NCI-H748 (cell line): ENCODE measurements at regions not wholly inside any gene's neighbourhood (a gene's known extent, or its start where the extent isn't known, plus 50 kb on each side); places are given as distances from the start of the nearest gene placed in this dataset.
A peak's percentile ranks its signal among the peaks of the same experiment; 100 is the strongest.

ENCODE experiments used
- DNase-seq: peaks from one replicate; lab custom pipeline; 2025; ENCODE audit not compliant: unreplicated experiment; lab: John Stamatoyannopoulos, UW

DNA sequence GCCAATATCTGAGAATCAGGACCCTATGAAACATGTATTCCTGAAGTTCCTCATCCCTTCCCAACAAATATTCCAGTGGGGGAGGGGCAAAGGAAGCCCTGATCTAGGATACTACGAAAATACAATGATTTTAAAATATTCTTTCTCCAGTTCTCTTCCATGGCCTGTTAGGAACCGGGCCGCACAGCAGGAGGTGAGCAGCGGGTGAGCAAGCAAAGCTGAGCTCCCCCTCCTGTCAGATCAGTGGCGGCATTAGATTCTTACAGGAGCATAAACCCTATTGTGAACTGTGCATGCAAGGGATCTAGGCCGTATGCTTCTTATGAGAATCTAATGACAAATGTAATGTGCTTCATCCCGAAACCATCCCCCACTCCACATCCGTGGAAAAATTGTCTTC, 370.8 kb downstream of the WDR11 start:
- no peak for DNase-seq

DNA sequence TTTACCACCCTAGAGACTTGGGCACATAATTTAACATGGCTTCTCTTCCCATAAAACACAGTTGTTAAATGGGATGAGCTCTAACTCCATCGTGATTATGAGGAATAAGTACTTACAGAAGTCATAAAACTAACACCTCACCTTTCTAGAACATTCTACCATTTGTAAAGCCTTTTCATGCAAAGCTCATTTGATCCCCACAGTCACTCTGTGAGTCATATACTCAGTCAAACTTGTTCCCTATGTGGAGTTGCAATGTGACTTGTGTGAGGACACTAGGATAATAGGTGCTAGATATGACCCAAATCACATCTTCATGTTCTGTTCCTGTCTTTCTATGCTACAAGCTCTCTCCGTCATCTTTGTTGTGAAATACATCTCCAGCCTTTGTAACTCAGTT, 371.7 kb downstream of the WDR11 start:
- no peak for DNase-seq

DNA sequence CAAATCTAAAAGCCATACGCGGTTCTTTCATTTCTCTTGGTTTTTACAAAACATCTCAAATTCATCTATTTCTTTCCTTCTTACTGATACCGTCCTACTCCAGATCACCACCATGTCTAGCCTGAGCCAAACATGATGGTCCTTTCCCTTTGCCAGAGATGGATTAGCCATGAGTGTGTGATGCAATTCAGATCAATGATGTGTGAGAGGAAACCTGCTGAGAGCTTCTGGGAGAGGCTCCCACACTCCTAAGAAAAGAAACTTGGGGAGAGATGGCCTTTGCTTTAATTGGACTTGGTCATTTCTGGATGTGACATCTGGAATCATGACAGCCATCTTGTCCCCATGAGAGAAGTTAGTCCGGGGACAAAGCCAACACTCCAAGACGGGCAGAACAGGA, 367.2 kb downstream of the FGFR2 start:
- no peak for DNase-seq

DNA sequence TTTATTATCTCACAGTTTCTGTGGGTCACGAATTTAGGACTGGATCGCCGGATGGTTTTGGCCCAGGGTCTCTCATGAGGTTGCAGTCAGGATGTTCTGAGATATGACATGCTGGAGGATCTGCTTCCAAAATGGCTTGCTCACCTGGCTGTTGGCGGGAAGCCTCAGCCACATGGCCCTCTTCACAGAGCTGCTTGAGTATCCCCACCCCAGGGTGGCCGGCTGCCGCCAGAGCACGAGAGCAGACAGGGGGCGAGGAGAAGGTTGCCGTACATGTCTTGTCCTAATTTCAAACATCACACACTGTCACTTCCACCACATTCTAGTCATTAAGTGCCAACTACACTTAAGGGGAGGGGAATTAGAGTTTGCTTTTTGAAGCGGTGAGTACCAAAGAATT, 365.8 kb downstream of the FGFR2 start:
- DNase-seq: no peak

- no peak for DNase-seq
These were observed 362.6 kb downstream of the FGFR2 start for GRCh38 chr10:121235692-121236091.

- DNase-seq: no peak
These were observed 361.6 kb downstream of the FGFR2 start for GRCh38 chr10:121236621-121237020.

- DNase-seq: no peak
These were observed 360.5 kb downstream of the FGFR2 start for GRCh38 chr10:121237718-121238117.

DNA sequence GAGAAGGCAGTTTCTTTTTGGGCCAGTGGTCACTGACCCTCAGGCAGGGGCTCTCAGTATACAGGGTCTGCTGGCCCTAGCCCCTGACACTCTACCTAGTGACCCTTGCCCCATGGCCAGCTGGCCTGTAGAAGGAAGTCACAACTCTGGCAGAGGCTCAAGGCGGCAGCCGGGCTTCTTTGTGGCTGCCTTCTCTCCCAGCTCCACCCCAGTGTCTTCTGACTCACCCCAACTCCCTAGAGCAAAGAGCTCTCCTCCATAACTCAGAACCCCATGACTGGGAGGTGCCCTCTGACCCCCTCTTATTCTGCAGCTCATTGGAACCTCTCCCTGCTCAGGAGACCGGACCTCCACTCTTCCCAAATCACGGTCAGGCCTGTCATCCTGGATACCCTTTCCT, 358.2 kb downstream of the FGFR2 start:
- DNase-seq: no peak

DNA sequence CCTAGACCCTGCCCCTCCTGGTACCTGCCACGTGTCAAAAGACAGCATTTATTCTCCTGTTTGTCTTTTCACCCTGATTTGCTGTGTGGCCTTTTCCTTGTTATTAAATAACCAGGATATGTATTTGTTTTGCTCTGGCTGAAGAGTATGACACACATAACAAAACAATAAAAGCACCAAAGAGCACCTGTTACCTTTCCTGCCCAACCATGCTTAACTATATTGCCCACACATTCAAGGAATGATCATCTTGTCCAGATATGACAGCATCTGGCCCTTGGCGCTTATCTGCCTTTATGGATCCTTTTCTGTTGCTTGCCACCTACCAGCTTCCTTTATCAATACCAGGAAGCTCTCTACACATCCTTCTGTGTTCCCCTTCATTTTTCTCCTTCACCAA, 357.7 kb downstream of the FGFR2 start:
- no peak for DNase-seq

DNA sequence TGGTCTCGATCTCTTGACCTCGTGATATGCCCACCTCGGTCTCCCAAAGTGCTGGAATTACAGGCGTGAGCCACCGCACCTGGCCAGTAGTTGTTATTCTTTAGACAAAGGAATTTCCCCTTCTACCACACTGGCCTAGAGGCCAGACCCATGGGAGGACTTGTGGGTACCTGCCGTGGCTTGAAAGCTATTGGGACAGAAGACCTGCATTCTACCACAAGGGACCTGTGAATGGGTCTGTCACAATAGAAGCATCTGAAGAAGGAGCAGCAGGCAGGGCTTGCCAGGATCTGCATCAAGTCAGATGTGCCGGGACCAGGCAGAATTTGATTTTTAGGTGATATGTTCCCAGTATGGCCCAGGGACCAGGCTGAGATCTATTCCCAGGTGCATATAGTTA, 356.9 kb downstream of the FGFR2 start:
- DNase-seq: no peak

- DNase-seq: no peak
These were observed 355.3 kb downstream of the FGFR2 start for GRCh38 chr10:121242741-121243608.

DNA sequence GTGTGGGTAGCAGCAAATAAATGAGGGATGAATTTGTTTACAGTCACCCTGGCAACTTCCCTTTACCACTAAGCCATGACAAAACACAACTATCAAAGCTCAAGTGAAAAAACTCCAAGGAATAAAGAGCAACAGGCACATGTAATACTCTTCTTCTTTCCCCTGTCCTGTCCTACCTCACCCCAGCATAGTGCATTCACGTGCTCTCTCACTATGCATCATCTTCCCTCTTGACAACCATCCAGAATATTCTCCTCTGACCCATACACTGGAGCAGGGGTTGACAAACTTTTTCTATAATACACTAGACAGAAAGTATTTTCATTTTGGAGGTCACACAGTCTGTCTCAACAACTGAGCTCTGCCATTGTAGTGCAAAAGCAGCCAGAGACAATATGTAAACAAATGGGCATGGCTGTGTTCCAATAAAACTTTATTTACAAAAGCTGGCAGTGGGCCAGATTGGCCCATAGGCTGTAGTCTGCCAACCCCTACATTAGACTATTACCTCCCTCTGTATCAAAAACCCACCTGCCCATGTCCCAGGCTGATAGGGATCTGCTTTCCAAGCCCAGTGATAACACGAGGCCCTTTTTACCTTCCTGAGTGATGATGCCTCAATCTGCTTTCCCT, 354.5 kb downstream of the FGFR2 start:
- peak; percentile 43 for DNase-seq

DNA sequence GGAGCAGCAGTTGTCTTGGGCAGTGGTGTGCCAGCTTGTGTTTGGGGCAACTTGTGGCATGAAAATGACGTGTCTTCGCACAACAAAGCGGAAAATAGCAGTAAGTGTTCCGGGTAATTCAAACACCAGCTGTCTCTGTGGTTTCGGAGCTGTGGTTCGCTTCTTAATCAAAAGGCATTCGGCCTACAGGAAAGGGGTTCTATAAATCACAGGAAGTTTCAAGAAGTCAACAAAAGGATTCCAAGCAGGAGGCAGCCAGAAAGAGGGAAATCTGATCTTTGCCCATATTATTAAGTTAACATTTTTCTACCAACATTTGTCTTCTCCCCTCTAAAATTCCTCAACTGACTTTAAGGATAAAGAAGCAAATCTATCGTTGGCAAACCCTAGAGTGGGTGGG, 353.4 kb downstream of the FGFR2 start:
- no peak for DNase-seq

GRCh38 chr10:121245754-121246153, 352.5 kb downstream of the FGFR2 start:
- DNase-seq: peak; percentile 76

DNA sequence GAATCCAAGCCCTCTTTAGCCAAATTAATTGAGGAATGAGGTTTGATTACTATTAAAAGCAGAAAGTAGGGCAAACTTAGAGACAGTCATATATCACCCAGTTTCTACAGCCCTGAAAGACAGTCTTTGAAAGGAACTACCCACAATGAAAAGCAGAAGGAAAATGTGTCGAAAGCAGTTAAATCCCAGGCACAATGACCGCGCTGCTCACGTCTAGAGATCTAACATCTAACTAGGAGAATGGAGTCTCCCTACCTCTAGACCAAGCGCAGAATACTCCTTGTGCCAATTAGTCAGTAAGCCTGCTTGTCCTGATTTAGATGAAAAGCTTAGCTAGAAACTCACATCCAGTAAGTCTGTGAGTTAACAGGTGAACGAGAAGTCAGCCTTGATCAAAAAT, 350.0 kb downstream of the FGFR2 start:
- no peak for DNase-seq

GRCh38 chr10:121250995-121251764, 347.1 kb downstream of the FGFR2 start:
- DNase-seq: no peak

DNA sequence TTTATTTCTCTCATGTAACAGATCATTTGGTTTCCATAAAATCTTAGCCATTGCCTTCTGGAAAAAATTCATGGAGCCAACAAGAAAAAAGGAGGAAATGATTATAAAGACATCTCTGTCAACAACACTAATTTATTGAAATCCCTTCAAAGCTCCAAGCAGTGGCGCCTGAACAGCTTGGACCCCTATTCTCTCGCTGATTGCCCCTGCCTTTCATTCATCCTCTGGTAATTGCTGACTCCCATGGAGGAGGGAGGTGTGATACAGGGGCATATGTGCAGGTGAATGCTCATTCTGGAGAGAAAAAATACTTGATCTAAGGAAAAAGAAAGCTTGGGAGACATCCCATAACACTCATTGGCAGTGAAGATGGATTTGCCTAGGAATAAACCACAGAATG, 345.5 kb downstream of the FGFR2 start:
- no peak for DNase-seq

DNA sequence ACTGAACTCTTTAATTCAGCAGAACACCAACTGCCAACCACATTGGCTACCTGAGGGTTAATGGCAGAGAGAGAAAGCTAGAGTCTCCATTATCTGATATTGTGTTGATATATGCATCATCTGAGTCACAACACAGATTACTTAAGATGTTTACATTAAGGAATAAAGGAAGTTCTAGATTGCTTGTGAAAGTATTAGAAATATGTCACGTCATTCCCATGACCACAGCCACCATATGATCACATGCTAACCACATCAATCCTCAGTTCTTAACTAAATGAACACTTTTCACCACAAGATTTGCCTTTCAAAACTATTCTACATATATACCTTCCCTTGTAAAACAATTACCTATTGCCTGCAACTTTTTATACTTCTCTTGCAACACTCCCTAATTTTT, 337.9 kb downstream of the FGFR2 start:
- no peak for DNase-seq

DNA sequence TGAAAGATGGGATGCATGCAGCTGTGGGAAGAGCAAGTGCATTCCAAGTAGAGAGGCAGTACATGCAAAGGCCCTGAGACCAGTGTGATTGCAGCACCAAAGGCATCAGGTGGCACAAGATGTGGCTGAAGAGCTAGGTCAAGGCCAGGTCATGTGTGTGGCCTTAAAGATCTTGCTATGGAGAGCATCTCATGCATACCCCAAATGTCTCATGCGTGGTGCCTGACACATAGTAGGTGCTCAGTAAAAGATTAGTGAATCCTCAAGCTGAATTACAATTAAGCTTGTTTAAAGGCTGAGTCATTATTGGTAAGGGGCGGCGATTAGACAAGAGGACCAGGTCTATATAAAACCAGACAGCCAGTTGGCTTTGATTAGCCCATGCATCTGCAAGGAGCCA, 336.6 kb downstream of the FGFR2 start:
- DNase-seq: no peak

- no peak for DNase-seq
These were observed 335.3 kb downstream of the FGFR2 start for GRCh38 chr10:121262774-121263430.

DNA sequence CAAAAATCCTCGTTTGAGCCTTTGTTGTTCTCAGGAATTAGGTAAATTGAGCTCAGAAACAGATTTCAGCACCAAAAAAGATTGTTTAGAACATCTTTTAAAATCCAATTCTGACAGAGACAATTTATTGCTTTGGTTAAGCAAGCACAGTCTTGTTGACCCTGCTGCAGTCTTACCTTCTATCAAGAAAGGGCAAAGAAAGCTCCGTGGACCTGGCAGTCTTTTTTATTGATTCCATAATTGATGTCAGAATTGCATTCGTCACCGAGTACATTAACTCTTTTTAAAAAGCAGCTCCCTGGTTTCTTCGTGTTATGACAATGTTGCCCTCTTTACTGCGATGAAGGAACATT, 334.8 kb downstream of the FGFR2 start:
- DNase-seq: no peak
